ENCODE measurements at regions not wholly inside any gene's neighbourhood (a gene's known extent, or its start where the extent isn't known, plus 50 kb on each side); places are given as distances from the start of the nearest gene placed in this dataset.

DNA sequence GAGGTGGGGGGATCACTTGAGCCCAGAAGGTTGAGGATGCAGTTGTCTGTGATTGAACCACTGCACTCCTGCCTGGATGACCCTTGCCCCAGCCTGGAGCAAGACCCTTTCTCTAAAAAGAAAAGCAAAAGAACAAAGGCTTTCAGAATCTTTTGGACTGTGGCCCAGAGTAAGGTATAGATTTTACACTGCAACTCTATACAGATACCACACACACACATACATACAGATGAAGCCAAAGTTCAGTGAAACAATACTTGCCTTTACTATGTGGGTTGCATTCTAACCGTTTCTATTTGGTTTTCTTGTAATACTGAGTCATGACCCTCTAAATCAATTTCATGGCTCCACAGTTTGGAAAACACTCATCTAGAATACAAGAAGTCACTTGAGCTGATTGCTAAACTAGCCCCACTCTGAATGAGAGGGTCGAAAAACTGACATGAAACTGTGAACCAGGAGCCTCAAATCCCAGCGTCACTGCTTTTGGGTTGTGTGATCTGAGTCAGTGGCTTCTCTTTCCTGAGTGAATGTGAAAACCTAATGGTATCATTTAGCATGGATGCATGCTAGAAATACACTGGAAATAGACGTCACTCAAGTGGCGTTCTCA is 756.1 kb downstream of the UQCRFS1 start:
- DNase-seq (ENCODE audit: low read depth) = no peak
- no peak overlapping the region for H3K4me3 ChIP-seq (ENCODE audit: control insufficient read depth, low read depth, low read length)
- TF ChIP-seq, protein P1, sequence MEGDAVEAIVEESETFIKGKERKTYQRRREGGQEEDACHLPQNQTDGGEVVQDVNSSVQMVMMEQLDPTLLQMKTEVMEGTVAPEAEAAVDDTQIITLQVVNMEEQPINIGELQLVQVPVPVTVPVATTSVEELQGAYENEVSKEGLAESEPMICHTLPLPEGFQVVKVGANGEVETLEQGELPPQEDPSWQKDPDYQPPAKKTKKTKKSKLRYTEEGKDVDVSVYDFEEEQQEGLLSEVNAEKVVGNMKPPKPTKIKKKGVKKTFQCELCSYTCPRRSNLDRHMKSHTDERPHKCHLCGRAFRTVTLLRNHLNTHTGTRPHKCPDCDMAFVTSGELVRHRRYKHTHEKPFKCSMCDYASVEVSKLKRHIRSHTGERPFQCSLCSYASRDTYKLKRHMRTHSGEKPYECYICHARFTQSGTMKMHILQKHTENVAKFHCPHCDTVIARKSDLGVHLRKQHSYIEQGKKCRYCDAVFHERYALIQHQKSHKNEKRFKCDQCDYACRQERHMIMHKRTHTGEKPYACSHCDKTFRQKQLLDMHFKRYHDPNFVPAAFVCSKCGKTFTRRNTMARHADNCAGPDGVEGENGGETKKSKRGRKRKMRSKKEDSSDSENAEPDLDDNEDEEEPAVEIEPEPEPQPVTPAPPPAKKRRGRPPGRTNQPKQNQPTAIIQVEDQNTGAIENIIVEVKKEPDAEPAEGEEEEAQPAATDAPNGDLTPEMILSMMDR (IDR thresholded peaks at IDR 0.05; ENCODE audit: control insufficient read depth, insufficient read depth, low read depth, low read length, missing control alignments) = no peak

DNA sequence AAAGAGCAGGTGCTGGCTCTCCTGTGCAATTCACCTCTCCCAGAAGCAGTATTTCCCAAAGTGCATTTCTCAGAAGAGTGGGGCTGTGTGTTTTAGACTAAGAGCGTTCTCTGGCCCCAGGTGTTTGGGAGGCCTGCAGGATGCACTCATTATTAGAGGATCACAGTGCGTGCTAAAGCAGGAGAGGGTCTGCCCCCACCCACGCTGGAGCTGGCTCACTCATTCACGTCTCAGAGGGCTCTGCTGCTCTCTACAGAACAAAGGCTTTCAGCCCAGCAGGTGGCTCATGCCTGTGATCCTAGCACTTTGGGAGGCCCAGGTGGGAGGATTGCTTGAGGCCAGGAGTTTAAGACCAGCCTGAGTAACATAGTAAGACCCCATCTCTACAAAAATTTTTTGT is 756.7 kb downstream of the UQCRFS1 start:
- no peak overlapping the region for H3K4me3 ChIP-seq (ENCODE audit: control insufficient read depth, low read depth, low read length)
- no peak for DNase-seq (ENCODE audit: low read depth)
- TF ChIP-seq, protein P1 (IDR thresholded peaks at IDR 0.05; ENCODE audit: control insufficient read depth, insufficient read depth, low read depth, low read length, missing control alignments) = no peak

DNA sequence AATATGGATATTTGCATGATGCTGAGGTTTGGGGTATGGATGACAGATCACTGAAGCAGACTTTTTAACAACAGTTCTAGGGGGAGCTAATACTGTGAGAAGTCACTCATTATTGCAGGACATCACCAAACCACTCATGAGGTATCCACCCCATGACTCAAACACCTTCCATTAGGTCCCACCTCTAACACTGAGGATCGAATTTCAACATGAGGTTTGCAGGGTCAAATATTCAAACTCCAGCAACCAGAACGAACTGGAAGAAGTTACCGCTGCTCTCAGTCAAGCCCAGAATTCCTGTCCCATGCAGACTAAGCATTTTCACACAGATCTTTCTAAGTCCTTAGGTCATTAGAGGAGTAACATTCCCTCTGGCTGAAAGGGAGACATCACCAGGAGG is 758.9 kb downstream of the UQCRFS1 start:
- no peak for DNase-seq (ENCODE audit: low read depth)
- TF ChIP-seq, protein P1 (IDR thresholded peaks at IDR 0.05; ENCODE audit: control insufficient read depth, insufficient read depth, low read depth, low read length, missing control alignments) = no peak
- no peak overlapping the region for H3K4me3 ChIP-seq (ENCODE audit: control insufficient read depth, low read depth, low read length)

DNA sequence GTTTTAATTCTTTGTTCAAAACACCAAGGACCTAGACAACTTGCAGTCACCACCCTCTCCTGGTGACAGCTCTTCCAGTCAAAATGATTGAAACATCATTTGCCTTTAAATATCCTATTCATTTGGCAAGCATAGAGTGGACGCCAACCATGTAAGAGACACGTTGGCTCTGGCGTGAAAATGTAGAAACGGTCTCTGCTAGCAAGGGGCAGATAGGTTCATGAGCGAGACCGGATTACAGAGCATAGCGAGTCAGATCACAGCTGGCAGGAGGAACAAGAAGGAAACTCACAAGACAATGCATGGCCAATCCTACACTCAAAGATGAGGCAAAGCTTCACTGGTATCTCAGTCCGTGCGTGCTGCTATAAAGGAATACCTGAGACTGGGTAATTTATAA is 759.5 kb downstream of the UQCRFS1 start:
- H3K4me3 ChIP-seq (ENCODE audit: control insufficient read depth, low read depth, low read length) = no peak overlapping the region

DNA sequence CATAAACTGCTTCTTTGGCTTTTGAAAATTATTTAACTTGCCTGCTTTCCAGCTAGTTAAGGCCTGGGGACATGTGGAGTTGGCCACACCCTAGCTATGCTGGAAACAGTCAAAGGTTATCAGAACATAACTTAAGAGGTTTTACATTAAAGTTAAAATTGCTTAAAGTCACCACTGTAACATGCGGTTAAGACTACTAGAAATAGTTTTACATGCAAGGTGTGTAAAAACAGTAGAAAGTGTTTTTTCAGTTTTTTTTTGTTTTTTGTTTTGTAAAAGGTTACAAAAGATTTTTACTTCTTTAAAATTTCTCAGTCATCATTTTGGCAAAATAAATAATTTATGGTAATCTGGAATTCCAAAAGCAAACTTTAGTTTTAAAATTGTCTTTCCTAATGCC is 763.1 kb downstream of the UQCRFS1 start:
- TF ChIP-seq, protein P1 (IDR thresholded peaks at IDR 0.05; ENCODE audit: control insufficient read depth, insufficient read depth, low read depth, low read length, missing control alignments) = no peak
- DNase-seq (ENCODE audit: low read depth) = no peak
- H3K4me3 ChIP-seq (ENCODE audit: control insufficient read depth, low read depth, low read length) = no peak overlapping the region

More for the DNA sequence above, 759.5 kb downstream of the UQCRFS1 start:
- DNase-seq (ENCODE audit: low read depth) = no peak
- TF ChIP-seq, protein P1 (IDR thresholded peaks at IDR 0.05; ENCODE audit: control insufficient read depth, insufficient read depth, low read depth, low read length, missing control alignments) = no peak

DNA sequence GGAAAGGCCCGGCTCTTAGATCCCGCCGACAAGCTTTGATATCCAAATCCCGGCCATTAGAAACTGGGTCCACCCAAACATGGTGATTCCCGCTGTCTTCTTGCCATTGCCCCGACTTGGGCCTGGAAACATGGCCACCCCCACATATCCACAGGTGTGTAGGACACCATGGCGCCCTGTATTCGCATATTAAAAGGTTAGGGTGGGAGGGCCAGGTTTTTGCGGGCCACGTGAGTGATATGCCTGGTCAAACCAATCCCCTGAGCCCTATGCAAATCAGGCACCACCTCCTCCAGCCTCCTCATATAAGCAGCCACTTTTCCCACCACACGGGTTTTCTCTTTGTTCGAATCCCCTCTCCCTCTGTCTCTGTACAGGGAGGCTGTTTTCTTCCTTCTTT is 766.4 kb downstream of the UQCRFS1 start:
- DNase-seq (ENCODE audit: low read depth) = no peak
- no peak overlapping the region for H3K4me3 ChIP-seq (ENCODE audit: control insufficient read depth, low read depth, low read length)
- TF ChIP-seq, protein P1 (IDR thresholded peaks at IDR 0.05; ENCODE audit: control insufficient read depth, insufficient read depth, low read depth, low read length, missing control alignments) = no peak
